HG03571 (cell line): ENCODE measurements at regions not wholly inside any gene's neighbourhood (a gene's known extent, or its start where the extent isn't known, plus 50 kb on each side); places are given as distances from the start of the nearest gene placed in this dataset.

Experiments
- ATAC-seq: cut with Tn5 transposase; IDR thresholded peaks from one replicate; pipeline ENCODE4 v1.9.1; 2021; ENCODE audit not compliant: unreplicated experiment

- ATAC-seq = no peak
Observed at GRCh38 chr18:8499810-8500675, 109.2 kb upstream of the RAB12 start.

GRCh38 chr18:8501044-8501443 lies 108.2 kb upstream of the RAB12 start:
- ATAC-seq = no peak

- ATAC-seq = no peak
Observed at GRCh38 chr18:8503248-8503647, 106.0 kb upstream of the RAB12 start.

- ATAC-seq = no peak
Observed at GRCh38 chr18:8504424-8504823, 104.8 kb upstream of the RAB12 start.

- ATAC-seq = no peak
Observed at GRCh38 chr18:8504880-8505435, 104.3 kb upstream of the RAB12 start.

- no peak for ATAC-seq
Observed at GRCh38 chr18:8506251-8507049, 102.8 kb upstream of the RAB12 start.

GRCh38 chr18:8507361-8507760 lies 101.9 kb upstream of the RAB12 start:
- ATAC-seq = no peak

GRCh38 chr18:8507915-8508705 lies 101.1 kb upstream of the RAB12 start:
- ATAC-seq = no peak

- no peak for ATAC-seq
Observed at GRCh38 chr18:8513249-8513648, 96.0 kb upstream of the RAB12 start.

GRCh38 chr18:8514409-8514808 lies 94.8 kb upstream of the RAB12 start:
- no peak for ATAC-seq

- ATAC-seq = no peak
Observed at GRCh38 chr18:8515142-8515865, 93.9 kb upstream of the RAB12 start.

- ATAC-seq = no peak
Observed at GRCh38 chr18:8516371-8517250, 92.6 kb upstream of the RAB12 start.

GRCh38 chr18:8517276-8517675 lies 92.0 kb upstream of the RAB12 start:
- ATAC-seq = no peak

GRCh38 chr18:8519102-8519501 lies 90.1 kb upstream of the RAB12 start:
- ATAC-seq = no peak

GRCh38 chr18:8520266-8520665 lies 89.0 kb upstream of the RAB12 start:
- no peak for ATAC-seq

GRCh38 chr18:8522756-8523155 lies 86.5 kb upstream of the RAB12 start:
- no peak for ATAC-seq

GRCh38 chr18:8525692-8526091 lies 83.5 kb upstream of the RAB12 start:
- no peak for ATAC-seq

GRCh38 chr18:8526332-8526731 lies 82.9 kb upstream of the RAB12 start:
- no peak for ATAC-seq

- no peak for ATAC-seq
Observed at GRCh38 chr18:8529609-8530008, 79.6 kb upstream of the RAB12 start.
